Liver (tissue), 8 donors: ENCODE measurements at regions not wholly inside any gene's neighbourhood (a gene's known extent, or its start where the extent isn't known, plus 50 kb on each side); places are given as distances from the start of the nearest gene placed in this dataset.

Experiments
- DNase-seq: peaks from one replicate; pipeline ENCODE4 v3.0.0-alpha.2; 2017; ENCODE audit warnings: low spot score
- H3K27ac ChIP-seq, 2 donors: one replicate each; pipeline ENCODE4 v1.7.0; 2013; ENCODE audit warnings: inconsistent platforms in 2 of 2, low read length in 2 of 2, control low read depth in 1 of 2, low read depth in 1 of 2, mild to moderate bottlenecking in 1 of 2
- H3K27me3 ChIP-seq, 4 donors: one replicate each; pipeline versions ENCODE4 v1.6.1 to v1.7.0; 2013; ENCODE audit warnings: low read length in 3 of 4, inconsistent platforms in 1 of 4, mild to moderate bottlenecking in 1 of 4, moderate library complexity in 1 of 4; ENCODE audit not compliant: control insufficient read depth in 4 of 4, insufficient read depth in 4 of 4
- H3K36me3 ChIP-seq, 4 donors: one replicate each; pipeline versions ENCODE4 v1.6.1 to v1.7.0; 2013; ENCODE audit warnings: low read length in 3 of 4, mild to moderate bottlenecking in 3 of 4, low read depth in 1 of 4, moderate library complexity in 1 of 4; ENCODE audit not compliant: control insufficient read depth in 4 of 4, insufficient read depth in 3 of 4
- H3K4me1 ChIP-seq, 4 donors: one replicate each; pipeline versions ENCODE4 v1.6.1 to v1.7.0; 2013; ENCODE audit warnings: low read length in 3 of 4, mild to moderate bottlenecking in 3 of 4, moderate library complexity in 1 of 4; ENCODE audit not compliant: control insufficient read depth in 4 of 4, insufficient read depth in 4 of 4
- H3K4me3 ChIP-seq, 3 donors: one replicate each; pipeline versions ENCODE4 v1.6.1 to v1.7.0; 2013; ENCODE audit warnings: low read length in 3 of 3, control low read depth in 1 of 3, low read depth in 1 of 3, mild to moderate bottlenecking in 1 of 3
- H3K9ac ChIP-seq, 2 donors: one replicate each; pipeline ENCODE4 v1.7.0; 2013; ENCODE audit warnings: low read length in 2 of 2, mild to moderate bottlenecking in 2 of 2, moderate library complexity in 2 of 2, control low read depth in 1 of 2, low read depth in 1 of 2
- H3K9me3 ChIP-seq, 4 donors: one replicate each; pipeline versions ENCODE4 v1.6.1 to v1.7.0; 2013; ENCODE audit warnings: low read length in 3 of 4; ENCODE audit not compliant: control insufficient read depth in 4 of 4
- ATF3 ChIP-seq: IDR thresholded peaks from 2 replicates; pipeline ENCODE4 v1.6.1; 2016; ENCODE audit warnings: antibody characterized with exemption
- CTCF ChIP-seq: fragments of 150-350 bp; IDR thresholded peaks from 2 replicates; pipeline ENCODE4 v1.5.1; 2017; ENCODE audit warnings: improper control_type of control experiment, low read depth, low read length; ENCODE audit not compliant: missing input control
- EGR1 ChIP-seq, 2 donors: IDR thresholded peaks; 2 replicates each; pipeline ENCODE4 v1.6.1; 2016 to 2018; ENCODE audit warnings: antibody characterized with exemption in 2 of 2, low read depth in 2 of 2
- FOXA1 ChIP-seq: IDR thresholded peaks from 2 replicates; pipeline ENCODE4 v1.6.1; 2016; ENCODE audit warnings: antibody characterized with exemption
- FOXA2 ChIP-seq: IDR thresholded peaks from 2 replicates; pipeline ENCODE4 v1.6.1; 2016; ENCODE audit warnings: antibody characterized with exemption
- HNF4A ChIP-seq, 2 donors: conservative IDR thresholded peaks; 2 replicates each; pipeline ENCODE4 v1.6.1; 2016; ENCODE audit warnings: antibody characterized with exemption in 2 of 2, mild to moderate bottlenecking in 2 of 2
- HNF4G ChIP-seq: IDR thresholded peaks from 2 replicates; pipeline ENCODE4 v1.6.1; 2016; ENCODE audit warnings: antibody characterized with exemption
- JUND ChIP-seq, 2 donors: IDR thresholded peaks; 2 replicates each; pipeline ENCODE4 v1.6.1; 2016; ENCODE audit warnings: antibody characterized with exemption in 2 of 2
- MAX ChIP-seq: IDR thresholded peaks from 2 replicates; pipeline ENCODE4 v1.6.1; 2016; ENCODE audit warnings: antibody characterized with exemption
- NR2F2 ChIP-seq: IDR thresholded peaks from 2 replicates; pipeline ENCODE4 v1.6.1; 2016; ENCODE audit warnings: antibody characterized with exemption
- RAD21 ChIP-seq, 2 donors: IDR thresholded peaks; 2 replicates each; pipeline ENCODE4 v1.6.1; 2016; ENCODE audit warnings: antibody characterized with exemption in 2 of 2, mild to moderate bottlenecking in 2 of 2
- REST ChIP-seq: IDR thresholded peaks from 2 replicates; pipeline ENCODE4 v1.6.1; 2016; ENCODE audit warnings: antibody characterized with exemption, mild to moderate bottlenecking
- SP1 ChIP-seq: IDR thresholded peaks from 2 replicates; pipeline ENCODE4 v1.6.1; 2018; ENCODE audit warnings: antibody characterized with exemption, mild to moderate bottlenecking
- TAF1 ChIP-seq: conservative IDR thresholded peaks from 2 replicates; pipeline ENCODE4 v1.6.1; 2016; ENCODE audit warnings: antibody characterized with exemption, mild to moderate bottlenecking
- ZBTB33 ChIP-seq: IDR thresholded peaks from 2 replicates; pipeline ENCODE4 v1.6.1; 2016; ENCODE audit warnings: antibody characterized with exemption
- WGBS: extraction: QIAGEN DNeasy Blood & Tissue Kit; methylation state at CpG from one replicate; pipeline ENCODE4 v1.1.7; 2013; 5-methylcytosine and 5-hydroxymethylcytosine counted together
- donor health status: healthy.
- donor health status: healthy.
- donor health status: healthy.
- donor health status: healthy.
- donor health status: healthy.

- Histone ChIP-seq H3K4me1 (no peaks in the 10 kb centered on the region), H3K9ac (no peak overlapping the region), H3K27ac (no peak overlapping the region), H3K36me3 (no peaks in the 10 kb centered on the region), H3K4me3 (no peak overlapping the region), H3K9me3 (no peaks in the 10 kb centered on the region), H3K27me3 (no peaks in the 10 kb centered on the region)
- DNase-seq = no peak
- TF ChIP-seq FOXA2 = no peak
- no peak for TF ChIP-seq JUND (IDR thresholded peaks at IDR 0.05)
- no peak for TF ChIP-seq CTCF
- no peak for TF ChIP-seq RAD21 (IDR thresholded peaks at IDR 0.05)
- no peak for TF ChIP-seq ZBTB33
- TF ChIP-seq ATF3 = no peak
- TF ChIP-seq HNF4G = no peak
- TF ChIP-seq HNF4A (conservative IDR thresholded peaks at IDR 0.05) = no peak
- no peak for TF ChIP-seq TAF1
- no peak for TF ChIP-seq EGR1 (IDR thresholded peaks at IDR 0.05; ENCODE audit: low read depth in 2 of 2)
- no peak for TF ChIP-seq FOXA1
Observed at GRCh38 chr11:91174734-91175133, 951.9 kb upstream of the CHORDC1 start.

- Histone ChIP-seq H3K27ac (no peak overlapping the region), H3K27me3 (no peaks in the 10 kb centered on the region), H3K9me3 (no peaks in the 10 kb centered on the region), H3K36me3 (no peaks in the 10 kb centered on the region), H3K9ac (no peak overlapping the region), H3K4me3 (no peak overlapping the region), H3K4me1 (no peaks in the 10 kb centered on the region)
- WGBS = 48% methylated on average over 2 of the region's 2 CpGs
- DNase-seq = no peak
- TF ChIP-seq EGR1 (IDR thresholded peaks at IDR 0.05; ENCODE audit: low read depth in 2 of 2) (no peak), MAX (no peak), TAF1 (no peak), CTCF (no peak), NR2F2 (no peak), ATF3 (no peak), RAD21 (IDR thresholded peaks at IDR 0.05) (no peak), ZBTB33 (no peak), REST (no peak), FOXA2 (no peak), SP1 (no peak)
Observed at GRCh38 chr11:91174193-91174592, 951.3 kb upstream of the CHORDC1 start.
